Panc1 (cell line): ENCODE measurements at regions not wholly inside any gene's neighbourhood (a gene's known extent, or its start where the extent isn't known, plus 50 kb on each side); places are given as distances from the start of the nearest gene placed in this dataset.

ENCODE experiments used
- CTCF ChIP-seq: fragments of 450-650 bp; IDR thresholded peaks from 2 replicates; pipeline ENCODE4 v1.5.1; 2017; ENCODE audit warnings: mild to moderate bottlenecking
- POLR2AphosphoS5 ChIP-seq: IDR thresholded peaks from 2 replicates; pipeline ENCODE4 v1.6.1; 2012; ENCODE audit warnings: mild to moderate bottlenecking, low read depth, low read length, moderate library complexity
- REST ChIP-seq, 2 experiments: IDR thresholded peaks; 2 replicates each; pipeline ENCODE4 v1.6.1; 2011 to 2012; ENCODE audit warnings: low read depth in 2 of 2, control low read depth in 1 of 2, low read length in 1 of 2, mild to moderate bottlenecking in 1 of 2, moderate library complexity in 1 of 2; ENCODE audit not compliant: insufficient read depth in 1 of 2
- SIN3A ChIP-seq: IDR thresholded peaks from 2 replicates; pipeline ENCODE4 v1.6.1; 2012; ENCODE audit warnings: low read depth, mild to moderate bottlenecking, low read length, moderate library complexity, borderline replicate concordance; ENCODE audit not compliant: insufficient read depth
- TCF7L2 ChIP-seq: IDR thresholded peaks from 2 replicates; pipeline ENCODE4 v1.6.1; 2011; ENCODE audit warnings: mild to moderate bottlenecking, low read depth, low read length, inconsistent platforms

- TF ChIP-seq CTCF: no peak
- TF ChIP-seq REST (IDR thresholded peaks at IDR 0.05; ENCODE audit: insufficient read depth in 1 of 2, low read depth in 2 of 2, low read length in 1 of 2): no peak
- TF ChIP-seq POLR2AphosphoS5: no peak
- TF ChIP-seq SIN3A: no peak
- TF ChIP-seq TCF7L2: no peak
Observed at GRCh38 chrX:1025413-1025812, 187.0 kb downstream of the CRLF2 start.
